Keratinocyte (primary cell): ENCODE measurements at regions not wholly inside any gene's neighbourhood (a gene's known extent, or its start where the extent isn't known, plus 50 kb on each side); places are given as distances from the start of the nearest gene placed in this dataset.

Source experiments
- DNase-seq: peaks from one replicate; pipeline ENCODE4 v3.0.0-alpha.2; 2011; ENCODE audit warnings: low read depth, missing footprints, low spot score
- FAIRE-seq: peaks from 2 replicates; lab custom pipeline; 2011; peaks lifted over from hg19 to GRCh38; lab: Jason Lieb, UNC
- H2AFZ ChIP-seq: 2 replicates; pipeline ENCODE4 v1.6.0; 2012; ENCODE audit warnings: low read length, control low read depth, inconsistent platforms; ENCODE audit not compliant: control insufficient read depth
- H3K27ac ChIP-seq: 2 replicates; pipeline ENCODE4 v1.5.1; 2011; ENCODE audit warnings: low read length; ENCODE audit not compliant: control insufficient read depth, insufficient read depth
- H3K27me3 ChIP-seq: 3 replicates; pipeline ENCODE4 v1.6.0; 2011; ENCODE audit warnings: low read length; ENCODE audit not compliant: control insufficient read depth, insufficient read depth; ENCODE audit errors: extremely low read depth
- H3K36me3 ChIP-seq, 2 experiments: 2 replicates in 1 of 2; 3 replicates in 1 of 2; pipeline ENCODE4 v1.5.1; 2011; ENCODE audit warnings: low read length in 2 of 2, mild to moderate bottlenecking in 1 of 2; ENCODE audit not compliant: control insufficient read depth in 2 of 2, insufficient read depth in 2 of 2; ENCODE audit errors: extremely low read depth in 1 of 2
- H3K4me1 ChIP-seq: 3 replicates; pipeline ENCODE4 v1.5.1; 2011; ENCODE audit warnings: low read length; ENCODE audit not compliant: control insufficient read depth, insufficient read depth; ENCODE audit errors: extremely low read depth
- H3K4me2 ChIP-seq: 3 replicates; pipeline ENCODE4 v1.6.0; 2011; ENCODE audit warnings: low read depth, low read length; ENCODE audit not compliant: control insufficient read depth, insufficient read depth; ENCODE audit errors: extremely low read depth
- H3K4me3 ChIP-seq, 3 experiments: fragments of 200-600 bp in 1 of 3; sonication (generic) in 1 of 3; 2 replicates in 2 of 3; 3 replicates in 1 of 3; pipeline ENCODE4 v1.5.1; 2011 to 2016; ENCODE audit warnings: low read length in 3 of 3, mild to moderate bottlenecking in 3 of 3, control low read depth in 2 of 3, inconsistent platforms in 1 of 3, low read depth in 1 of 3, mixed read lengths in 1 of 3, mixed run types in 1 of 3, moderate library complexity in 1 of 3; ENCODE audit not compliant: control insufficient read depth in 2 of 3, insufficient read depth in 2 of 3; ENCODE audit errors: extremely low read depth in 1 of 3
- H3K79me2 ChIP-seq: 2 replicates; pipeline ENCODE4 v1.6.0; 2012; ENCODE audit warnings: low read length; ENCODE audit not compliant: control insufficient read depth, insufficient read depth
- H3K9ac ChIP-seq: 3 replicates; pipeline ENCODE4 v1.6.0; 2011; ENCODE audit warnings: low read length; ENCODE audit not compliant: control insufficient read depth, insufficient read depth; ENCODE audit errors: extremely low read depth
- H3K9me1 ChIP-seq: 3 replicates; pipeline ENCODE4 v1.6.0; 2011; ENCODE audit warnings: low read length; ENCODE audit not compliant: control insufficient read depth, insufficient read depth; ENCODE audit errors: extremely low read depth
- H3K9me3 ChIP-seq: 2 replicates; pipeline ENCODE4 v1.5.1; 2012; ENCODE audit warnings: low read depth, low read length; ENCODE audit not compliant: control insufficient read depth
- H4K20me1 ChIP-seq: 3 replicates; pipeline ENCODE4 v1.6.0; 2011; ENCODE audit warnings: low read length; ENCODE audit not compliant: control insufficient read depth, insufficient read depth; ENCODE audit errors: extremely low read depth
- EZH2 ChIP-seq: IDR thresholded peaks from one replicate; pipeline ENCODE4 v1.6.1; 2012; ENCODE audit warnings: inconsistent platforms, mild to moderate bottlenecking, low read length, moderate library complexity
- dilution Hi-C: fragments of 300-500 bp; cut with MboI; formaldehyde crosslinking; loops from one replicate; pipeline ENCODE4 v1.7.0; 2020; ENCODE audit warnings: low sequenced_read_pairs; ENCODE audit not compliant: extremely low pct_ligation_motif_present
- TF ChIP-seq, protein P1 (sequence below), 3 experiments: IDR thresholded peaks in 1 of 3; conservative IDR thresholded peaks in 1 of 3; optimal IDR thresholded peaks in 1 of 3; 2 replicates in 2 of 3; 3 replicates in 1 of 3; pipeline versions ENCODE3 to v1.5.1; 2011; ENCODE audit warnings: low read length in 3 of 3, mild to moderate bottlenecking in 3 of 3, moderate library complexity in 2 of 3, control low read depth in 1 of 3, inconsistent platforms in 1 of 3; ENCODE audit not compliant: insufficient read depth in 2 of 3; ENCODE audit errors: extremely low read depth in 1 of 3

DNA sequence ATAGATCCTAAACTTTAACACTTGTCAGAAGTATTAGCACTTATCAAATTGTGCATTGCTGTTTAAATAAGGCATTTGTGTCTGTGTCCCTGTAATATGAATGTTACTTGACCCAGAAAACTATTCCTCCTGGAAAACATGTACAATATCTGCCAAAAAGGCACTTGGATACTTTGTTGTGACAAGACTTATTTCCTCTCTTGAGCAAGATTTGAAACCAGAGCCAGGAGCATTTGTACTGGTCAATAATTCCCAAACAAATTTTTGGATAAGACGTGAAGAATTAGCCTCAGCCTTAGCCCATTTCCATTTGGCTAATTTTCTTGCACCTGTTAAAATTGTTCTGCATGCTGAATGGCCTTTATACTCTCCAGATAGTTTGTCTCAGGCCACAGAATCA, 176.3 kb upstream of the GK2 start:
- H3K9me3 ChIP-seq: no peaks in the 10 kb centered on the region
- H2AFZ ChIP-seq: no peak overlapping the region
- no peak for FAIRE-seq
- no peak overlapping the region for H3K4me3 ChIP-seq
- H3K9me1 ChIP-seq: no peaks in the 10 kb centered on the region
- H3K4me2 ChIP-seq: no peak overlapping the region
- H3K79me2 ChIP-seq: no peaks in the 10 kb centered on the region
- no peak overlapping the region for H3K9ac ChIP-seq
- TF ChIP-seq EZH2: no peak
- TF ChIP-seq, protein P1, sequence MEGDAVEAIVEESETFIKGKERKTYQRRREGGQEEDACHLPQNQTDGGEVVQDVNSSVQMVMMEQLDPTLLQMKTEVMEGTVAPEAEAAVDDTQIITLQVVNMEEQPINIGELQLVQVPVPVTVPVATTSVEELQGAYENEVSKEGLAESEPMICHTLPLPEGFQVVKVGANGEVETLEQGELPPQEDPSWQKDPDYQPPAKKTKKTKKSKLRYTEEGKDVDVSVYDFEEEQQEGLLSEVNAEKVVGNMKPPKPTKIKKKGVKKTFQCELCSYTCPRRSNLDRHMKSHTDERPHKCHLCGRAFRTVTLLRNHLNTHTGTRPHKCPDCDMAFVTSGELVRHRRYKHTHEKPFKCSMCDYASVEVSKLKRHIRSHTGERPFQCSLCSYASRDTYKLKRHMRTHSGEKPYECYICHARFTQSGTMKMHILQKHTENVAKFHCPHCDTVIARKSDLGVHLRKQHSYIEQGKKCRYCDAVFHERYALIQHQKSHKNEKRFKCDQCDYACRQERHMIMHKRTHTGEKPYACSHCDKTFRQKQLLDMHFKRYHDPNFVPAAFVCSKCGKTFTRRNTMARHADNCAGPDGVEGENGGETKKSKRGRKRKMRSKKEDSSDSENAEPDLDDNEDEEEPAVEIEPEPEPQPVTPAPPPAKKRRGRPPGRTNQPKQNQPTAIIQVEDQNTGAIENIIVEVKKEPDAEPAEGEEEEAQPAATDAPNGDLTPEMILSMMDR (optimal IDR thresholded peaks at IDR 0.05 in 1 of 3, IDR thresholded peaks at IDR 0.05 in 1 of 3, conservative IDR thresholded peaks at IDR 0.05 in 1 of 3; ENCODE audit: extremely low read depth in 1 of 3, insufficient read depth in 2 of 3, low read length in 3 of 3): no peak
- H4K20me1 ChIP-seq: no peaks in the 10 kb centered on the region
- H3K36me3 ChIP-seq: no peaks in the 10 kb centered on the region
- dilution Hi-C loops: no loop called here
- no peak overlapping the region for H3K27ac ChIP-seq
- no peaks in the 10 kb centered on the region for H3K4me1 ChIP-seq
- no peaks in the 10 kb centered on the region for H3K27me3 ChIP-seq
- no peak for DNase-seq

DNA sequence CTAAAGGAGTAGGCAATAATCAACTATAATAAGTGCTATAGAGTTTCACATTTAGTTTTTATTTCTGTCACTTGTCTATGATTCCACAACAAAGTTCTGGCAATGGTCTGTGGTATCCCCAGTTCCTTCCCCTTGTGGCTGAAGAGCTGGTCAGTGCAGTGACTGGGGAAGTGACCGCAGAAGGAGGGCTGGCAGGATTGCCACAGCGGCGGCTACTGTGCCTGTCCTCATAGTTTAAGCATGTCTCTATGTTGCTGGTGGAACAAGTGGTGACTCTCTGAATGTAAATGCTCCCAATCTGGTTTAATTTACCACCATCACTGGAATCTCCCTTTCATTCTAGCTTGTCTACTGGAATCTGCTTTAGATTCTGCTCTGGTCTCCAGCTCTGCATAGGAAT, 170.6 kb upstream of the GK2 start:
- Histone ChIP-seq H3K27me3 (no peaks in the 10 kb centered on the region), H3K9ac (no peak overlapping the region), H3K36me3 (no peaks in the 10 kb centered on the region), H3K4me1 (no peaks in the 10 kb centered on the region), H4K20me1 (no peaks in the 10 kb centered on the region), H3K4me2 (no peak overlapping the region), H3K9me3 (no peaks in the 10 kb centered on the region), H3K4me3 (no peak overlapping the region), H2AFZ (no peak overlapping the region), H3K27ac (no peak overlapping the region), H3K9me1 (no peaks in the 10 kb centered on the region), H3K79me2 (no peaks in the 10 kb centered on the region)
- TF ChIP-seq, protein P1 (optimal IDR thresholded peaks at IDR 0.05 in 1 of 3, IDR thresholded peaks at IDR 0.05 in 1 of 3, conservative IDR thresholded peaks at IDR 0.05 in 1 of 3; ENCODE audit: extremely low read depth in 1 of 3, insufficient read depth in 2 of 3, low read length in 3 of 3): no peak
- no peak for TF ChIP-seq EZH2
- FAIRE-seq (no peak), DNase-seq (no peak)
- dilution Hi-C loops: no loop called here
